ENCODE measurements at regions not wholly inside any gene's neighbourhood (a gene's known extent, or its start where the extent isn't known, plus 50 kb on each side); places are given as distances from the start of the nearest gene placed in this dataset.

DNA sequence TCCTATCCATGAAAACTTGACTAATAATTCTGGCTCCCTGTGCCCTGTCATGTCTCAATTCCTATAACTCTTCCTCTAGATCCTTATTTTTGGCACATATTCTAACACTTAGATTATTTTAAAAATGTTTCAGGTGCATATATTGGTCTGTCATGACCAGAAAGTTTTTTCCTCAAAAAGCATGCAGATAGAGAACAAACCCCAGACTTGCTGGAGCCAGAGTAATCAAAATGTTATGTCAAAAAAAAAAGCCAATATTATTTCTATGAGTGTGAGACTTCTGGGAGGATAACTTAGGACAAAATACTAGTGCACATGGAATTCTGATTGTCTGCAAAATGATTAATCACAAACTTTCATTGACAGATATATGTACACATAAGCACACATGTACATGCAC is 135.1 kb upstream of the MROH9 start:
- H3K27ac ChIP-seq = no peak overlapping the region
- H3K9me3 ChIP-seq (replicated peaks in 1 of 3) = no peaks in the 10 kb centered on the region
- H3K27me3 ChIP-seq = no peaks in the 10 kb centered on the region
- no peak for DNase-seq
- no peak for TF ChIP-seq POLR2A (IDR thresholded peaks at IDR 0.05)
- TF ChIP-seq, protein P1, sequence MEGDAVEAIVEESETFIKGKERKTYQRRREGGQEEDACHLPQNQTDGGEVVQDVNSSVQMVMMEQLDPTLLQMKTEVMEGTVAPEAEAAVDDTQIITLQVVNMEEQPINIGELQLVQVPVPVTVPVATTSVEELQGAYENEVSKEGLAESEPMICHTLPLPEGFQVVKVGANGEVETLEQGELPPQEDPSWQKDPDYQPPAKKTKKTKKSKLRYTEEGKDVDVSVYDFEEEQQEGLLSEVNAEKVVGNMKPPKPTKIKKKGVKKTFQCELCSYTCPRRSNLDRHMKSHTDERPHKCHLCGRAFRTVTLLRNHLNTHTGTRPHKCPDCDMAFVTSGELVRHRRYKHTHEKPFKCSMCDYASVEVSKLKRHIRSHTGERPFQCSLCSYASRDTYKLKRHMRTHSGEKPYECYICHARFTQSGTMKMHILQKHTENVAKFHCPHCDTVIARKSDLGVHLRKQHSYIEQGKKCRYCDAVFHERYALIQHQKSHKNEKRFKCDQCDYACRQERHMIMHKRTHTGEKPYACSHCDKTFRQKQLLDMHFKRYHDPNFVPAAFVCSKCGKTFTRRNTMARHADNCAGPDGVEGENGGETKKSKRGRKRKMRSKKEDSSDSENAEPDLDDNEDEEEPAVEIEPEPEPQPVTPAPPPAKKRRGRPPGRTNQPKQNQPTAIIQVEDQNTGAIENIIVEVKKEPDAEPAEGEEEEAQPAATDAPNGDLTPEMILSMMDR (IDR thresholded peaks at IDR 0.05) = no peak
- H3K4me3 ChIP-seq = no peak overlapping the region
- intact Hi-C loops (cut with DNase I) = no loop called here
- no peaks in the 10 kb centered on the region for H3K4me1 ChIP-seq (replicated peaks in 1 of 2)
- no peaks in the 10 kb centered on the region for H3K36me3 ChIP-seq (replicated peaks in 1 of 2)

DNA sequence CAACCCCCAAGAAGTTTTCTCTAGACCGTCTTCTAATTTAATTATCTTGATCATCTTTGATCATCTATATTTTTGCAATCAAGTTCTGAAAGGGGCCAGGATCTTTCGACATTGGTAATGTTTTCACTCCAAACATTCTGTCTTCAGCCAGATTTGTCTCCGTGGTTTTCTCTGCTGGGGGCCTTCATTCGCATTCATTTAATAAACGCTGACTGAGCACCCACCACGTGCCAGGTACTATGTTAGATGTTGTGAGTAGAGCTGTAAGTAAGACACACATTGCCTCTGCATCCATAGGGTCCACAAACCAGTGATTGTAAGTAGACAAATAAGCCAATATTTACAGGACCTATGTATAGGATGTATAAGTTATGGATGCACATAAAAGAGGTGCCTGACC is 134.5 kb upstream of the MROH9 start:
- 56 to 80% (median 71%) methylated on average over 6 of the region's 6 CpGs for WGBS, 4 donors
- Histone ChIP-seq H3K27me3 (no peaks in the 10 kb centered on the region), H3K9me3 (replicated peaks in 1 of 3) (no peaks in the 10 kb centered on the region), H3K36me3 (replicated peaks in 1 of 2) (no peaks in the 10 kb centered on the region), H3K27ac (no peak overlapping the region), H3K4me3 (no peak overlapping the region), H3K4me1 (replicated peaks in 1 of 2) (no peaks in the 10 kb centered on the region)
- no peak for DNase-seq
- TF ChIP-seq POLR2A (IDR thresholded peaks at IDR 0.05) = no peak
- TF ChIP-seq, protein P1 (IDR thresholded peaks at IDR 0.05) = no peak
- intact Hi-C loops (cut with DNase I) = no loop called here

DNA sequence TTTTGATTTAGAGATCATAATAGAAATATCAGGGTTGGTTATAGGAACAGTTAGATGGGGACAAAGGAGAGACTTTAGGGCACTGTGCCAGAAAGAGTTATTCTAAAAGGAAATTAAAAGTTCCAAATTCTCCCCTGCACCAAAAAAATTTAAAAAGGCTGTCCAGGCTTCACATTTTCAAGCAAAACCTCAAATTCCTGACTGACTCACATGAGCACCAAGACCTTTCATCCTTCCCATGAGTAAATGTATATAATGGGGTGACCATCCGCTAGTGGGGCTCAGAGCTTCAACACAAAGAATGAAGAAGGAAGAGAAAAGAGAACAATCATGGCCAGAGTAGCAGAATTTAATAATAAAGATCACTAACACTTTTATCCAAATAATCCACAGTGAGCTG is 131.6 kb upstream of the MROH9 start:
- 93 to 100% (median 95%) methylated on average over 1 of the region's 1 CpG for WGBS, 4 donors
- Histone ChIP-seq H3K9me3 (replicated peaks in 1 of 3) (no peaks in the 10 kb centered on the region), H3K27ac (no peak overlapping the region), H3K4me3 (no peak overlapping the region), H3K4me1 (replicated peaks in 1 of 2) (no peaks in the 10 kb centered on the region), H3K36me3 (replicated peaks in 1 of 2) (no peaks in the 10 kb centered on the region), H3K27me3 (no peaks in the 10 kb centered on the region)
- no peak for TF ChIP-seq POLR2A (IDR thresholded peaks at IDR 0.05)
- TF ChIP-seq, protein P1 (IDR thresholded peaks at IDR 0.05) = no peak
- intact Hi-C loops (cut with DNase I) = no loop called here
- no peak for DNase-seq

DNA sequence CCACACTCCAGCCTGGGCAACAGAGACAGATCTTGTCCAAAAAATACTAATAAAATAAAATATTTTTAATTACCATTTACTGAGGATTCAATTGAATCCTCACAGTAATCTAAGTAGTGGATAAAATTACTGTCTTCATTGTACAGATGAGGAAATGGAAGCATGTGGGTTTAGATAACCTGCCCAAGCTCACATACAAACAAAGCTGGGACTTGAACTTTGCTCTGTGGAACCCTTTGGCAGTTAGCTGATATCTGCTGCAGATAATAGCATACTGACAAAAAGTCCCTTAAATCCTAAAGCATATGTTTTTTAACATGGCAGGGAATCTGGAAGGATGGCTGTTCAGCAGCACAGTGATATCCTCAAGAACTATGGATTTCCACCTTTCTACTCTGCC is 130.9 kb upstream of the MROH9 start:
- intact Hi-C loops (cut with DNase I) = no loop called here
- no peak for TF ChIP-seq POLR2A (IDR thresholded peaks at IDR 0.05)
- TF ChIP-seq, protein P1 (IDR thresholded peaks at IDR 0.05) = no peak

More for the DNA sequence above, 130.9 kb upstream of the MROH9 start:
- Histone ChIP-seq H3K4me3 (no peak overlapping the region), H3K27me3 (no peaks in the 10 kb centered on the region), H3K4me1 (replicated peaks in 1 of 2) (no peaks in the 10 kb centered on the region), H3K9me3 (replicated peaks in 1 of 3) (no peaks in the 10 kb centered on the region), H3K36me3 (replicated peaks in 1 of 2) (no peaks in the 10 kb centered on the region), H3K27ac (no peak overlapping the region)
- DNase-seq = no peak

Measured in adrenal gland (tissue), 9 donors.